GM12872 (cell line): ENCODE measurements at regions not wholly inside any gene's neighbourhood (a gene's known extent, or its start where the extent isn't known, plus 50 kb on each side); places are given as distances from the start of the nearest gene placed in this dataset.

Source experiments
- CTCF ChIP-seq: IDR thresholded peaks from 3 replicates; pipeline ENCODE4 v1.5.1; 2011; ENCODE audit warnings: low read depth, mild to moderate bottlenecking, low read length, moderate library complexity; ENCODE audit not compliant: insufficient read depth

GRCh38 chr3:74479915-74480314 is 134.5 kb downstream of the CNTN3 start:
- TF ChIP-seq CTCF, result no peak

GRCh38 chr3:74470313-74470712 is 144.1 kb downstream of the CNTN3 start:
- no peak for TF ChIP-seq CTCF

- no peak for TF ChIP-seq CTCF
Observed at GRCh38 chr3:74469713-74470112, 144.7 kb downstream of the CNTN3 start.

GRCh38 chr3:74469151-74469550 is 145.3 kb downstream of the CNTN3 start:
- TF ChIP-seq CTCF, result no peak

GRCh38 chr3:74465715-74466410 is 148.6 kb downstream of the CNTN3 start:
- no peak for TF ChIP-seq CTCF

GRCh38 chr3:74463515-74463914 is 150.9 kb downstream of the CNTN3 start:
- no peak for TF ChIP-seq CTCF

- no peak for TF ChIP-seq CTCF
Observed at GRCh38 chr3:74456166-74456565, 158.3 kb downstream of the CNTN3 start.
